ENCODE measurements at regions not wholly inside any gene's neighbourhood (a gene's known extent, or its start where the extent isn't known, plus 50 kb on each side); places are given as distances from the start of the nearest gene placed in this dataset.

DNA sequence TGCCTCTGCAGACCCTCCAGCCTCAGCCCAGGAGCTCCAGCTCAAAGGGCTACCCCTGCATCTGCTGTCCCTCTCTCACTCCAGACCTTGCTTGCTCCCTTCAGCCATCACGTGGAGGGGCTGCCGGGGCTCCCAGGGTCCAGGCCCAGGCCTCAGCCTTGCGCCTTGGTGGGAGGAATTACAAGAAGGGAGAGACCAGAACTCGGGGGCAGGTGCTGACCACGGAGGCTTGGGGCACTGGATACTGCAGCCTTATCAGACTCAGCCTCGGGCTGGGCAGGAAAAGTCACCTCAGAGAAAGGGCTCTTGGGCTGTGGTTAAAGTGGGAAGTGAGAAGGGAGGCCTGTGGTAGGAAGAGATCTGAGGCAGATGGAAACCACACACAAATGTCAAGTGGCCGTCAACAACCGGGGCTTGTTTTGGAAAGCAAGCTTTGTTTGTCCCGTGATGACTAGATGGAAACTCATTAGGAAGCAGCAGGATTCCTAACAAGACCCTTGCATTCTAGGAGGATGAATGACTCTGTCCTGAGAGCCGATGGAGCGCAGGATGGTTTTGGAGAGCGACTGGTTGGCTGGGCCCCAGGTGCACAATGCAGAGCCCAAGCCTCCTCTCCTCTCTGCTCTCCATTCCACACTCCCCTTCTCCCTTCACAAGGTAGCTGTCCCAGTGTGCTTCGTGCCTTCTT is 1321.7 kb downstream of the TBC1D22A start:
- no peak overlapping the region for H3K4me3 ChIP-seq (ENCODE audit: low read depth, low read length)
- in situ Hi-C loops (cut with HindIII; ENCODE audit: low sequenced_read_pairs): no loop called here
- DNase-seq (ENCODE audit: low read depth): no peak
- TF ChIP-seq, protein P1, sequence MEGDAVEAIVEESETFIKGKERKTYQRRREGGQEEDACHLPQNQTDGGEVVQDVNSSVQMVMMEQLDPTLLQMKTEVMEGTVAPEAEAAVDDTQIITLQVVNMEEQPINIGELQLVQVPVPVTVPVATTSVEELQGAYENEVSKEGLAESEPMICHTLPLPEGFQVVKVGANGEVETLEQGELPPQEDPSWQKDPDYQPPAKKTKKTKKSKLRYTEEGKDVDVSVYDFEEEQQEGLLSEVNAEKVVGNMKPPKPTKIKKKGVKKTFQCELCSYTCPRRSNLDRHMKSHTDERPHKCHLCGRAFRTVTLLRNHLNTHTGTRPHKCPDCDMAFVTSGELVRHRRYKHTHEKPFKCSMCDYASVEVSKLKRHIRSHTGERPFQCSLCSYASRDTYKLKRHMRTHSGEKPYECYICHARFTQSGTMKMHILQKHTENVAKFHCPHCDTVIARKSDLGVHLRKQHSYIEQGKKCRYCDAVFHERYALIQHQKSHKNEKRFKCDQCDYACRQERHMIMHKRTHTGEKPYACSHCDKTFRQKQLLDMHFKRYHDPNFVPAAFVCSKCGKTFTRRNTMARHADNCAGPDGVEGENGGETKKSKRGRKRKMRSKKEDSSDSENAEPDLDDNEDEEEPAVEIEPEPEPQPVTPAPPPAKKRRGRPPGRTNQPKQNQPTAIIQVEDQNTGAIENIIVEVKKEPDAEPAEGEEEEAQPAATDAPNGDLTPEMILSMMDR (IDR thresholded peaks at IDR 0.05; ENCODE audit: low read depth, low read length, missing control alignments): no peak

DNA sequence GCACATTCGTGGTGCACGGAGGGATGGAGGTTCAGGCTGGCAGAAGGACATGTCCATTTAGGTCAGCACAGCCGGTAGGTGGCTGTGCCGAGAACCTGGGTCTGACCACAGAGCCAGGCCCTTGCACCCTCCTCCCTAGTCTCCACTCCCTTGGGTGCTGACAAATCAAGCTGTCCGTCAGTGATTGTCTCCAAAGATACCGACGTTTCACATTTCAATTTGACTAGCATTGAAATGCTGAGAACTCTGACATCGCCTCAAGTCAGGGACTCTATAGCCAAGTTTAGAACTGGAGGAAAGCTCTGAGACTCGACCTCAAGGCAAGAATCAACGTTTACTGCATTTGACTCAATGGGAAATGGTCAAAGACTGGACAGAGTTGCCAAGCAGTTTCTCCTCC is 1321.1 kb downstream of the TBC1D22A start:
- DNase-seq (ENCODE audit: low read depth): no peak
- in situ Hi-C loops (cut with HindIII; ENCODE audit: low sequenced_read_pairs): no loop called here
- TF ChIP-seq, protein P1 (IDR thresholded peaks at IDR 0.05; ENCODE audit: low read depth, low read length, missing control alignments): no peak
- no peak overlapping the region for H3K4me3 ChIP-seq (ENCODE audit: low read depth, low read length)

DNA sequence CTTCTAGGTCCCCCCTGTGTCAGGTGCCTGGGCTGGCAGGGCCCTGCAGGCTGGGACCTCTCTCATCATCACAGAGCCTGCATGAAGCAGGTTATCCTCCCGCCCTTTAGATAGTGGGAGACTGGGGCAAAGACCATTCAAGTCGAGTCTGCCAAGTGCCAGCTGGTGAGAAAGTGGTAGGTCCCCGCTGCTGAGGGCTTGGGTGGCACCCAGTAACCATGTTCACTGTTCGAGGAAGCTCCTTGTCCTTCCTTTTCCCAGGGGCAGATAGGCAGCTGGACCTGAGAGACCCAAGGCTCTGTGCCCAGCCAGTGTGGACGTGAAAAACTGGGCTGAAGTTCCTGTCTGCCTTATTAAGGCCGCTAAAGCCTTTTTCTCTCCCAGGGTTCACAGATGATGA is 1319.8 kb downstream of the TBC1D22A start:
- DNase-seq (ENCODE audit: low read depth): no peak
- no peak overlapping the region for H3K4me3 ChIP-seq (ENCODE audit: low read depth, low read length)
- TF ChIP-seq, protein P1 (IDR thresholded peaks at IDR 0.05; ENCODE audit: low read depth, low read length, missing control alignments): no peak
- in situ Hi-C loops (cut with HindIII; ENCODE audit: low sequenced_read_pairs): no loop called here

DNA sequence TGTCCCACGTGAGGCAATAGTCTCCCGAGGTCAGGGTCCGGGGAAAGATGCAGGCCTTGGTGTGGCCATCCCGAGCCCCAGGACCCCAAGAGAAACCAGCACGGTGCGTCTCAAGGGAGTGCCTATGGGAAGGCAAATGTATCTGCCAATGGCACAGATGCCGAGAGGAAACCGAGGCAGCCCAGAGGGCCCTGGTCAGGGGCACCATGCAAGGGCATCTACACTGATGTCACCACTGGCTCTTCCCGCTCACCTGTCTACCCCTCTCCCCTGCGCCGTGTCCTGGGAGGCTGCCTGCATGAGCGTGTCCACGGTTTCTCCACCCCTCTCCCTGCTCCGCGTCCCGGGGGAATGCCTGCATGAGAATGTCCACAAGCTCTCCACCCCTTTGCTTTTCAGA is 1318.8 kb downstream of the TBC1D22A start:
- no peak for DNase-seq (ENCODE audit: low read depth)
- TF ChIP-seq, protein P1 (IDR thresholded peaks at IDR 0.05; ENCODE audit: low read depth, low read length, missing control alignments): no peak
- in situ Hi-C loops (cut with HindIII; ENCODE audit: low sequenced_read_pairs): no loop called here
- H3K4me3 ChIP-seq (ENCODE audit: low read depth, low read length): no peak overlapping the region

DNA sequence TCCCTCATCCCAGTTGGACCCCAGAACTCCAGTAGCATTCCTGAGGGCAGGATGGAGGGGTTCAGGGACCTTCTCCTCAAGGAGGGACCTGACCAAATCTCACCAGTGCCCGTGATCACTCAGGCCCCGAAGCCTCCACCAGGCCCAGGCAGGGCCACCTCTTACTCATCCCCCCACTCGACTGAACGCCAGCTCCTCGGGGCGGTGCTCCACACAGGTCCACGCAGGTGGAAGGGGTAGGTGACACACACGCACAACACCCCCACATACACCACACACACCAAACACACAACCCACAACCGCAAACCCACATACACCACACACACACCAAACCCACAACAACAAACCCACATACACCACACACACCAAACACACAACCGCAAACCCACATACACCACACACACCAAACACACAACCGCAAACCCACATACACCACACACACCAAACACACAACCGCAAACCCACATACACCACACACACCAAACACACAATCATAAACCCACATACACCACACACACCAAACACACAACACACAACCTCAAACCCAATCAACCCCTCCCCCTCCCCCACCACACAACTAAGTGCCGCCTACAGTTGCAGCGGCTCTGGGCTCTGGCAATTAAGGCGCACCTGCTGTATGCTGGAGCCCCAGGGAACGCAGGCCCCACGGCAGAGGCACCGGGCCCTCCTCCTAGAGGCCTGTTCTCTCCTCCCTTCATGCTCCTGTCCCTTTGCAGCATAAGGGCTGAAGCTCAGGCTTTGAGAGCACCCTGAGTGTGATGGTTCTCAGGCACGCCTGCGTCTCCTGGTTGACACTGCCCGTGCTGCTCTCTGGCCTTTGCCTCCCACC is 1318.1 kb downstream of the TBC1D22A start:
- TF ChIP-seq, protein P1 (IDR thresholded peaks at IDR 0.05; ENCODE audit: low read depth, low read length, missing control alignments): no peak
- no peak for DNase-seq (ENCODE audit: low read depth)
- in situ Hi-C loops (cut with HindIII; ENCODE audit: low sequenced_read_pairs): no loop called here
- no peak overlapping the region for H3K4me3 ChIP-seq (ENCODE audit: low read depth, low read length)

DNA sequence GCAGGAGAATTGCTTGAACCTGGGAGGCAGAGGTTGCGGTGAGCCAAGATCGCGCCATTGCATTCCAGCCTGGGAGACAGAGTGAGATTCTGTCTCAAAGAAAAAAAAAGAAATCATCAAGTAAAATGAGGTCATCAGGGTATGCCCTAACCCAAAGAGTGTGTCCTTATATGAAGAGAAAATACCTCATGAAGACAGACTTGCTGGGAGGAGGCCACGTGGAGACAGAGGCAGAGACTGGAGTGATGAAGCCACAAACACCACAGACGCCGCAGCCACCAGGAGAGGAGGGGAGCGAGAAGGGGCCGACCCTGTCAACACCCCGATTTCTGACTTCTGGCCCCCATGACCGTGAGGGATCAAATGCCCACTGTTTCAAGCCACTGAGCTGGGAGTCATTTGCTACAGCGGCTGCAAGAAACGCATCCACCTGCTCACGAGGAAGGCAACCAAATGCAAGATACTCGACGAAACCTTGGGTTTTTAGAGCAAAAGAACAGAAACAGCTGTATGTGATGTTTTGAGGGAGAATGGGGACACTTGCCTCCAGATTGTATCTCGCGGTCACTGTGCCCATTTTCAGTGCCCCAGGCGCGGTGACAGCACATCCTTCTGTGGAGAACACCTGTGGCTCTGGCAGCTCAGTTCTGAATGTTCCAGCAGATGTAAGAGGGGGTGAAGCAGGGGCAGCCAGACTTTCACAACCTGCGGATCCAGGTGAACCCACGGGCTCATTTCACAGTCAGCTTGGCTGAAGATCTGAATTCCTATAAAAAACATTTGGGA is 1317.2 kb downstream of the TBC1D22A start:
- no peak overlapping the region for H3K4me3 ChIP-seq (ENCODE audit: low read depth, low read length)
- TF ChIP-seq, protein P1 (IDR thresholded peaks at IDR 0.05; ENCODE audit: low read depth, low read length, missing control alignments): no peak
- in situ Hi-C loops (cut with HindIII; ENCODE audit: low sequenced_read_pairs): no loop called here
- no peak for DNase-seq (ENCODE audit: low read depth)
